ENCODE measurements at regions not wholly inside any gene's neighbourhood (a gene's known extent, or its start where the extent isn't known, plus 50 kb on each side); places are given as distances from the start of the nearest gene placed in this dataset.

- intact Hi-C loops (cut with DNase I; ENCODE audit: low total_unique reads): no loop called here
- no peak overlapping the region for H3K4me3 ChIP-seq
- no peaks in the 10 kb centered on the region for H3K36me3 ChIP-seq
- no peak for DNase-seq
- no peak overlapping the region for H3K27ac ChIP-seq
- H3K9me3 ChIP-seq: no peaks in the 10 kb centered on the region
- no peaks in the 10 kb centered on the region for H3K4me1 ChIP-seq
- no peaks in the 10 kb centered on the region for H3K27me3 ChIP-seq
- TF ChIP-seq CTCF (IDR thresholded peaks at IDR 0.05): no peak
- TF ChIP-seq POLR2A (IDR thresholded peaks at IDR 0.05): no peak
These were observed 384.6 kb downstream of the TMEM232 start for GRCh38 chr5:110341836-110342235.

- intact Hi-C loops (cut with DNase I; ENCODE audit: low total_unique reads): no loop called here
These were observed 383.8 kb downstream of the TMEM232 start for GRCh38 chr5:110342683-110343082.

GRCh38 chr5:110343616-110344015 lies 382.9 kb downstream of the TMEM232 start:
- H3K36me3 ChIP-seq: no peaks in the 10 kb centered on the region
- TF ChIP-seq POLR2A (IDR thresholded peaks at IDR 0.05) (no peak), CTCF (IDR thresholded peaks at IDR 0.05) (no peak)
- H3K27me3 ChIP-seq: no peaks in the 10 kb centered on the region
- intact Hi-C loops (cut with DNase I; ENCODE audit: low total_unique reads): no loop called here
- no peaks in the 10 kb centered on the region for H3K4me1 ChIP-seq
- no peaks in the 10 kb centered on the region for H3K9me3 ChIP-seq
- no peak overlapping the region for H3K27ac ChIP-seq
- no peak for DNase-seq
- no peak overlapping the region for H3K4me3 ChIP-seq

More at GRCh38 chr5:110342683-110343082, 383.8 kb downstream of the TMEM232 start:
- Histone ChIP-seq H3K4me1 (no peaks in the 10 kb centered on the region), H3K36me3 (no peaks in the 10 kb centered on the region), H3K4me3 (no peak overlapping the region), H3K27ac (peak overlapping the region in 1 of 2 donors; percentile 8), H3K9me3 (no peaks in the 10 kb centered on the region), H3K27me3 (no peaks in the 10 kb centered on the region)
- TF ChIP-seq CTCF (IDR thresholded peaks at IDR 0.05): no peak
- no peak for TF ChIP-seq POLR2A (IDR thresholded peaks at IDR 0.05)
- no peak for DNase-seq

- H3K27me3 ChIP-seq: no peaks in the 10 kb centered on the region
- no peaks in the 10 kb centered on the region for H3K36me3 ChIP-seq
- H3K4me3 ChIP-seq: no peak overlapping the region
- H3K27ac ChIP-seq: no peak overlapping the region
- no peaks in the 10 kb centered on the region for H3K4me1 ChIP-seq
- H3K9me3 ChIP-seq: no peaks in the 10 kb centered on the region
- TF ChIP-seq POLR2A (IDR thresholded peaks at IDR 0.05) (no peak), CTCF (IDR thresholded peaks at IDR 0.05) (no peak)
- intact Hi-C loops (cut with DNase I; ENCODE audit: low total_unique reads): no loop called here
- DNase-seq: no peak
These were observed 380.8 kb downstream of the TMEM232 start for GRCh38 chr5:110345623-110346022.

GRCh38 chr5:110346893-110347358 lies 379.5 kb downstream of the TMEM232 start:
- no peaks in the 10 kb centered on the region for H3K9me3 ChIP-seq
- no peak for TF ChIP-seq CTCF (IDR thresholded peaks at IDR 0.05)
- no peak for TF ChIP-seq POLR2A (IDR thresholded peaks at IDR 0.05)
- H3K4me3 ChIP-seq: no peak overlapping the region
- intact Hi-C loops (cut with DNase I; ENCODE audit: low total_unique reads): no loop called here
- DNase-seq: no peak
- H3K27me3 ChIP-seq: no peaks in the 10 kb centered on the region
- no peaks in the 10 kb centered on the region for H3K4me1 ChIP-seq
- no peak overlapping the region for H3K27ac ChIP-seq
- no peaks in the 10 kb centered on the region for H3K36me3 ChIP-seq

Measured in uterus (tissue), 3 donors.